ENCODE measurements at regions not wholly inside any gene's neighbourhood (a gene's known extent, or its start where the extent isn't known, plus 50 kb on each side); places are given as distances from the start of the nearest gene placed in this dataset.

DNA sequence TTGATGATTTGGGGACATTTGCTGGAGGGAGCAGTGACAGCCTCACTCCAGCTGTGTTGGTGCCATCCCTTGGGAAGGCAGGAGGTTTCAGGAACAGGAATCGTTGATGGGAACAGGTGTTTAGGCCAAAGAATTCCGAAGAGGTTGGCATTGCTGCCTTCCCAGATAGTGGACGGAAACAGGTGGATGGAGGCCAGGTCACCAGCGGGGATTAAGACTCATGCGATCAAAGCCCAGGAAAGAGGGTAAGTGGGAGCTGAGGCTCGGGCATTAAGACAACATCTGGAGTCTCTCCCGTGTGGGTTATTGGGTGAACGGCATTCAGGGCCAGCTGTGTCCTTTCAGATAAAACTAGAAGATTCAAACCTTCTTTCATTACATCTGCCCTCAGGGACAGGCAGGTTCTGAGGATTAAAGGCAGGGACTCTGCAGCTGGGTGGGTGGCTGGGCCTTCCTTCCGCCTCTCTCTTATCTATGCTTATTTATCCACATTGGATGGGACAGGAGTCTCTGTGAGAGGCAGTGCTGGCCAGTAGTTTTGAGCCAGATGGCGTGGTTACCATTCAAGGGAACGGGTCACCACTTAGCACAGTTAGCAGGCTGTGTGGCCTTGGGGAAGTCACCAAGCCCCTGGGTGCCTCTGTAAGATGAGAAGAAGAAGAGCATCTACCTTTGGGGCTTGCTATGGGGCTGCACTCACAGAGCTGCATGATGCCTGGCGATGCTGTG lies 67.6 kb downstream of the INSIG1 start:
- Histone ChIP-seq H4K20me1 (ENCODE audit: low read depth, low read length) (no peaks in the 10 kb centered on the region), H3K79me2 (ENCODE audit: insufficient read depth, low read length) (no peaks in the 10 kb centered on the region), H3K9ac (ENCODE audit: low read length) (no peak overlapping the region), H3K4me3 (ENCODE audit: insufficient read depth, low read length, poor library complexity, severe bottlenecking) (no peak overlapping the region), H3F3A (ENCODE audit: insufficient read depth) (no peaks in the 10 kb centered on the region), H3K36me3 (ENCODE audit: low read length) (no peaks in the 10 kb centered on the region), H3K27me3 (ENCODE audit: low read length) (no peaks in the 10 kb centered on the region), H3K9me3 (ENCODE audit: insufficient read depth, low read length) (no peaks in the 10 kb centered on the region), H3K27ac (ENCODE audit: low read depth, low read length) (no peak overlapping the region), H3K9me2 (replicated peaks; ENCODE audit: insufficient read depth, low read length) (no peaks in the 10 kb centered on the region), H2AFZ (ENCODE audit: low read depth, low read length, severe bottlenecking) (no peak overlapping the region), H3K4me2 (ENCODE audit: low read depth, low read length, poor library complexity, severe bottlenecking) (no peak overlapping the region)
- TF ChIP-seq CTCF (IDR thresholded peaks at IDR 0.05; ENCODE audit: insufficient read depth, low read length, poor library complexity, severe bottlenecking) (no peak), EZH2phosphoT487 (conservative IDR thresholded peaks at IDR 0.05; ENCODE audit: low read length) (no peak)

- no peaks in the 10 kb centered on the region for H3K36me3 ChIP-seq (ENCODE audit: low read length)
- no peaks in the 10 kb centered on the region for H3K79me2 ChIP-seq (ENCODE audit: insufficient read depth, low read length)
- no peak overlapping the region for H2AFZ ChIP-seq (ENCODE audit: low read depth, low read length, severe bottlenecking)
- H3K27me3 ChIP-seq (ENCODE audit: low read length), result no peaks in the 10 kb centered on the region
- no peaks in the 10 kb centered on the region for H3K9me3 ChIP-seq (ENCODE audit: insufficient read depth, low read length)
- H3K4me3 ChIP-seq (ENCODE audit: insufficient read depth, low read length, poor library complexity, severe bottlenecking), result no peak overlapping the region
- TF ChIP-seq EZH2phosphoT487 (conservative IDR thresholded peaks at IDR 0.05; ENCODE audit: low read length), result no peak
- no peak for TF ChIP-seq CTCF (IDR thresholded peaks at IDR 0.05; ENCODE audit: insufficient read depth, low read length, poor library complexity, severe bottlenecking)
- no peak overlapping the region for H3K9ac ChIP-seq (ENCODE audit: low read length)
- H3K27ac ChIP-seq (ENCODE audit: low read depth, low read length), result no peak overlapping the region
- H4K20me1 ChIP-seq (ENCODE audit: low read depth, low read length), result no peaks in the 10 kb centered on the region
- H3K9me2 ChIP-seq (replicated peaks; ENCODE audit: insufficient read depth, low read length), result no peaks in the 10 kb centered on the region
- no peak overlapping the region for H3K4me2 ChIP-seq (ENCODE audit: low read depth, low read length, poor library complexity, severe bottlenecking)
- H3F3A ChIP-seq (ENCODE audit: insufficient read depth), result no peaks in the 10 kb centered on the region
Measured at GRCh38 chr7:155368894-155369600, 71.4 kb downstream of the INSIG1 start.

DNA sequence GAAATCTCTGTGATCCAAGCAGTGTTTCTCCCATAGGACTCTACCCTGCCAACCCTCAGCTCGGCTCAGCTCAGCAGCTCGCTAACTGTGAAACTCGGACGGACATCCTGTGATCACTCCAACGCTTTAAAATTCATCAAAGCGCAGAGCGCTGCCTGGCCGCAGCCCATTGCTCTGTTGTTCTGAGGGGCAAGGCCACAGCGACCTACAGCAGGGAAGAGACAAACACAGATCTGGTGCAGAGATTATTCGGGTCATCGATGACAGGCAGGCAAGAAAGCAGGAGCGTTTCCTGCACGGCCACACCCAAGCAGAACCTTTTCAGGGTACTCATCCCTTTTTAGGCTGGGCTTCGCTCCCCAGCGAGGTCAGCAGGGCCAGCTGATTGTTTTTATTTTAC lies 72.1 kb downstream of the INSIG1 start:
- Histone ChIP-seq H3K79me2 (ENCODE audit: insufficient read depth, low read length) (no peaks in the 10 kb centered on the region), H3K36me3 (ENCODE audit: low read length) (no peaks in the 10 kb centered on the region), H3K9ac (ENCODE audit: low read length) (no peak overlapping the region), H4K20me1 (ENCODE audit: low read depth, low read length) (no peaks in the 10 kb centered on the region), H3K9me3 (ENCODE audit: insufficient read depth, low read length) (no peaks in the 10 kb centered on the region), H2AFZ (ENCODE audit: low read depth, low read length, severe bottlenecking) (no peak overlapping the region), H3K4me2 (ENCODE audit: low read depth, low read length, poor library complexity, severe bottlenecking) (no peak overlapping the region), H3K9me2 (replicated peaks; ENCODE audit: insufficient read depth, low read length) (no peaks in the 10 kb centered on the region), H3K4me3 (ENCODE audit: insufficient read depth, low read length, poor library complexity, severe bottlenecking) (no peak overlapping the region), H3K27ac (ENCODE audit: low read depth, low read length) (no peak overlapping the region), H3F3A (ENCODE audit: insufficient read depth) (no peaks in the 10 kb centered on the region), H3K27me3 (ENCODE audit: low read length) (no peaks in the 10 kb centered on the region)
- no peak for TF ChIP-seq EZH2phosphoT487 (conservative IDR thresholded peaks at IDR 0.05; ENCODE audit: low read length)
- no peak for TF ChIP-seq CTCF (IDR thresholded peaks at IDR 0.05; ENCODE audit: insufficient read depth, low read length, poor library complexity, severe bottlenecking)

All from SU-DHL-6 (cell line).